ENCODE measurements at regions not wholly inside any gene's neighbourhood (a gene's known extent, or its start where the extent isn't known, plus 50 kb on each side); places are given as distances from the start of the nearest gene placed in this dataset.

DNA sequence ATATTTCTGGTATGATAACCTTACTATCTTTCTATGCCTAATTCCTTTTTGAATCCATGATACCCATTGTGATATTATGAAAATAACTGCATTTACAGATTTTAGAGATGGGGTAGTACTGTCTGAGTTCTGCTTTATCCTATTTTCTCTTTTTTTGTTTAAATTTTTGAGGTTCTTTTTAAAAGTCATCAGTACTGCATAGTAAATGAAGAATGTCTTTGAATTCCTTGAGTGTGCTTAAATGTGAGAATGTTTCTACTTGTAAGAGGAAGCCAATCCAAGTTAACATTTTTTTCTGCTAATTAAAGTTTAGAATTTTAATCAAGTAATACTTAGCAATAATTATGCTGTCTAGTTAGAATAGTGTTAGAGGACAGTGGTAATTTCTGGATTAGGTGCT is 474.6 kb downstream of the PCNX1 start:
- no peaks in the 10 kb centered on the region for H4K20me1 ChIP-seq (replicated peaks; ENCODE audit: insufficient read depth)
- no peak overlapping the region for H3K4me3 ChIP-seq
- no peaks in the 10 kb centered on the region for H3K27me3 ChIP-seq (ENCODE audit: insufficient read depth)
- no peak overlapping the region for H2AFZ ChIP-seq
- no peaks in the 10 kb centered on the region for H3K36me3 ChIP-seq (ENCODE audit: insufficient read depth)
- no peak overlapping the region for H3K27ac ChIP-seq (ENCODE audit: low read depth)
- peaks cover 24% of the 10 kb centered on the region for H3K9me3 Mint-ChIP-seq
- H3K9me2 ChIP-seq (ENCODE audit: insufficient read depth) = no peaks in the 10 kb centered on the region
- H3K4me1 Mint-ChIP-seq = peaks cover 37% of the 10 kb centered on the region
- H3K4me2 ChIP-seq = no peak overlapping the region
- H3K4me1 ChIP-seq (ENCODE audit: insufficient read depth) = peaks cover 20% of the 10 kb centered on the region; the same call in 1 of the 2 replicates
- peaks cover 4% of the 10 kb centered on the region for H3K27me3 Mint-ChIP-seq (ENCODE audit: insufficient read depth, low read depth, poor library complexity)
- no peak overlapping the region for H3K27ac Mint-ChIP-seq
- ATAC-seq (no peak), DNase-seq (ENCODE audit: low spot score) (no peak)
- no peaks in the 10 kb centered on the region for H3F3A ChIP-seq (replicated peaks; ENCODE audit: low read depth)
- peaks cover 24% of the 10 kb centered on the region for H3K36me3 Mint-ChIP-seq (ENCODE audit: low read depth)
- H3K79me2 ChIP-seq (replicated peaks; ENCODE audit: insufficient read depth) = peaks cover 87% of the 10 kb centered on the region
- no peak for TF ChIP-seq NANOG (IDR thresholded peaks at IDR 0.05; ENCODE audit: borderline replicate concordance)
- no peak for TF ChIP-seq JUNB (IDR thresholded peaks at IDR 0.05; ENCODE audit: unreplicated experiment)
- TF ChIP-seq ZNF114 (CRISPR knock-in tag; IDR thresholded peaks at IDR 0.05) = no peak
- TF ChIP-seq, protein P1, sequence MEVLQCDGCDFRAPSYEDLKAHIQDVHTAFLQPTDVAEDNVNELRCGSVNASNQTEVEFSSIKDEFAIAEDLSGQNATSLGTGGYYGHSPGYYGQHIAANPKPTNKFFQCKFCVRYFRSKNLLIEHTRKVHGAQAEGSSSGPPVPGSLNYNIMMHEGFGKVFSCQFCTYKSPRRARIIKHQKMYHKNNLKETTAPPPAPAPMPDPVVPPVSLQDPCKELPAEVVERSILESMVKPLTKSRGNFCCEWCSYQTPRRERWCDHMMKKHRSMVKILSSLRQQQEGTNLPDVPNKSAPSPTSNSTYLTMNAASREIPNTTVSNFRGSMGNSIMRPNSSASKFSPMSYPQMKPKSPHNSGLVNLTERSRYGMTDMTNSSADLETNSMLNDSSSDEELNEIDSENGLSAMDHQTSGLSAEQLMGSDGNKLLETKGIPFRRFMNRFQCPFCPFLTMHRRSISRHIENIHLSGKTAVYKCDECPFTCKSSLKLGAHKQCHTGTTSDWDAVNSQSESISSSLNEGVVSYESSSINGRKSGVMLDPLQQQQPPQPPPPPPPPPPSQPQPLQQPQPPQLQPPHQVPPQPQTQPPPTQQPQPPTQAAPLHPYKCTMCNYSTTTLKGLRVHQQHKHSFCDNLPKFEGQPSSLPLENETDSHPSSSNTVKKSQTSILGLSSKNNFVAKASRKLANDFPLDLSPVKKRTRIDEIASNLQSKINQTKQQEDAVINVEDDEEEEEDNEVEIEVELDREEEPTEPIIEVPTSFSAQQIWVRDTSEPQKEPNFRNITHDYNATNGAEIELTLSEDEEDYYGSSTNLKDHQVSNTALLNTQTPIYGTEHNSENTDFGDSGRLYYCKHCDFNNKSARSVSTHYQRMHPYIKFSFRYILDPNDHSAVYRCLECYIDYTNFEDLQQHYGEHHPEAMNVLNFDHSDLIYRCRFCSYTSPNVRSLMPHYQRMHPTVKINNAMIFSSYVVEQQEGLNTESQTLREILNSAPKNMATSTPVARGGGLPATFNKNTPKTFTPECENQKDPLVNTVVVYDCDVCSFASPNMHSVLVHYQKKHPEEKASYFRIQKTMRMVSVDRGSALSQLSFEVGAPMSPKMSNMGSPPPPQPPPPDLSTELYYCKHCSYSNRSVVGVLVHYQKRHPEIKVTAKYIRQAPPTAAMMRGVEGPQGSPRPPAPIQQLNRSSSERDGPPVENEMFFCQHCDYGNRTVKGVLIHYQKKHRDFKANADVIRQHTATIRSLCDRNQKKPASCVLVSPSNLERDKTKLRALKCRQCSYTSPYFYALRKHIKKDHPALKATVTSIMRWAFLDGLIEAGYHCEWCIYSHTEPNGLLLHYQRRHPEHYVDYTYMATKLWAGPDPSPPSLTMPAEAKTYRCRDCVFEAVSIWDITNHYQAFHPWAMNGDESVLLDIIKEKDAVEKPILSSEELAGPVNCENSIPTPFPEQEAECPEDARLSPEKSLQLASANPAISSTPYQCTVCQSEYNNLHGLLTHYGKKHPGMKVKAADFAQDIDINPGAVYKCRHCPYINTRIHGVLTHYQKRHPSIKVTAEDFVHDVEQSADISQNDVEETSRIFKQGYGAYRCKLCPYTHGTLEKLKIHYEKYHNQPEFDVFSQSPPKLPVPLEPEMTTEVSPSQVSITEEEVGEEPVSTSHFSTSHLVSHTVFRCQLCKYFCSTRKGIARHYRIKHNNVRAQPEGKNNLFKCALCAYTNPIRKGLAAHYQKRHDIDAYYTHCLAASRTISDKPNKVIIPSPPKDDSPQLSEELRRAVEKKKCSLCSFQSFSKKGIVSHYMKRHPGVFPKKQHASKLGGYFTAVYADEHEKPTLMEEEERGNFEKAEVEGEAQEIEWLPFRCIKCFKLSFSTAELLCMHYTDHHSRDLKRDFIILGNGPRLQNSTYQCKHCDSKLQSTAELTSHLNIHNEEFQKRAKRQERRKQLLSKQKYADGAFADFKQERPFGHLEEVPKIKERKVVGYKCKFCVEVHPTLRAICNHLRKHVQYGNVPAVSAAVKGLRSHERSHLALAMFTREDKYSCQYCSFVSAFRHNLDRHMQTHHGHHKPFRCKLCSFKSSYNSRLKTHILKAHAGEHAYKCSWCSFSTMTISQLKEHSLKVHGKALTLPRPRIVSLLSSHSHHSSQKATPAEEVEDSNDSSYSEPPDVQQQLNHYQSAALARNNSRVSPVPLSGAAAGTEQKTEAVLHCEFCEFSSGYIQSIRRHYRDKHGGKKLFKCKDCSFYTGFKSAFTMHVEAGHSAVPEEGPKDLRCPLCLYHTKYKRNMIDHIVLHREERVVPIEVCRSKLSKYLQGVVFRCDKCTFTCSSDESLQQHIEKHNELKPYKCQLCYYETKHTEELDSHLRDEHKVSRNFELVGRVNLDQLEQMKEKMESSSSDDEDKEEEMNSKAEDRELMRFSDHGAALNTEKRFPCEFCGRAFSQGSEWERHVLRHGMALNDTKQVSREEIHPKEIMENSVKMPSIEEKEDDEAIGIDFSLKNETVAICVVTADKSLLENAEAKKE (CRISPR knock-in tag; IDR thresholded peaks at IDR 0.05) = no peak
- TF ChIP-seq, protein P2, sequence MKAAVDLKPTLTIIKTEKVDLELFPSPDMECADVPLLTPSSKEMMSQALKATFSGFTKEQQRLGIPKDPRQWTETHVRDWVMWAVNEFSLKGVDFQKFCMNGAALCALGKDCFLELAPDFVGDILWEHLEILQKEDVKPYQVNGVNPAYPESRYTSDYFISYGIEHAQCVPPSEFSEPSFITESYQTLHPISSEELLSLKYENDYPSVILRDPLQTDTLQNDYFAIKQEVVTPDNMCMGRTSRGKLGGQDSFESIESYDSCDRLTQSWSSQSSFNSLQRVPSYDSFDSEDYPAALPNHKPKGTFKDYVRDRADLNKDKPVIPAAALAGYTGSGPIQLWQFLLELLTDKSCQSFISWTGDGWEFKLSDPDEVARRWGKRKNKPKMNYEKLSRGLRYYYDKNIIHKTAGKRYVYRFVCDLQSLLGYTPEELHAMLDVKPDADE (IDR thresholded peaks at IDR 0.05) = no peak
- TF ChIP-seq ZNF331 (CRISPR knock-in tag; IDR thresholded peaks at IDR 0.05; ENCODE audit: low read depth) = no peak
- no peak for TF ChIP-seq EZH2phosphoT487 (IDR thresholded peaks at IDR 0.05; ENCODE audit: unreplicated experiment)
- no peak for TF ChIP-seq STAT1 (IDR thresholded peaks at IDR 0.05; ENCODE audit: unreplicated experiment)
- no peak for TF ChIP-seq CREB1 (CRISPR knock-in tag; IDR thresholded peaks at IDR 0.05; ENCODE audit: low read depth)
- H3K4me3 Mint-ChIP-seq = no peak overlapping the region

All from GM23338 (cell line).